ENCODE measurements at regions not wholly inside any gene's neighbourhood (a gene's known extent, or its start where the extent isn't known, plus 50 kb on each side); places are given as distances from the start of the nearest gene placed in this dataset.

DNA sequence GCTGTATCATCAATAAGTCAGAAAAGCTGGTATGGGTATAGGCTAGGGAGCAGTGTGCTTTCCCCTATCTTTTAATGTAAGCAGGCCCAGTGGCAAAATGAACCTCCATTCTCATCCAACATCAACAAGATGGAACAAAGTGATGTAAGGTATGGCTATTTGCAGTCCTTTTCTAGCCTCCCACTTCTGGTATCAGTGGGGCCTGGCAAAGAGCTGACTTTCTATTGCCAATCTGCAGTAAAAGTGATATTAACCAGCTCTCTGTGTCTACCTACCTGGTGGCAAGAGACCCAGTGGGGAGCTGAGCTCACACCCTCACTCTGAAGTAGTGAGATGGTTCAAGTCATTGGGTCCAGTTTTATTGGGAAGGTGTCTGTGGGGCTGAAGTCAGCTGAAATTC lies 1492.6 kb downstream of the CDH11 start:
- H3K4me3 ChIP-seq (ENCODE audit: low read depth, low read length), result no peak overlapping the region
- no peak for TF ChIP-seq CTCF (IDR thresholded peaks at IDR 0.05; ENCODE audit: insufficient read depth, low read depth, low read length)
- DNase-seq (ENCODE audit: low read depth), result no peak

DNA sequence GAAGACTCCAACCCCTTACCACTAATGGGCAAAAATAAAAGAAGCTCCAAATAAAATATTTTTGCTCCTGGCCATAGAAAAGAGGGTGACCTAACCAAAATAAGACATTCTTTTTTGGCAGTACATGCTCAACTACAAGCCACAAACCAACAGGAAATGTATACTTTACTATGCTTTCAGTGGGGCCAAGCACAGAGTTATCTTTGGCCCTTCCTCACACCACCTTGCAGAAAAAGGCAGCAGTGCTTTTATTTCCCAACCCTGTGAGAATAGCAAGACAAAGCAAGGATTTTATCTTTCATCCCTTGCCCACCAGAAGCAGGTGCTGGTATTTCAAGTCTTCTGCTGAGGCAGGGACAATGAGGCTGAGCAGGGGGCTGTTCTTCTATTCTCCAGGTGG lies 1493.1 kb downstream of the CDH11 start:
- no peak for DNase-seq (ENCODE audit: low read depth)
- no peak for TF ChIP-seq CTCF (IDR thresholded peaks at IDR 0.05; ENCODE audit: insufficient read depth, low read depth, low read length)
- H3K4me3 ChIP-seq (ENCODE audit: low read depth, low read length), result no peak overlapping the region

DNA sequence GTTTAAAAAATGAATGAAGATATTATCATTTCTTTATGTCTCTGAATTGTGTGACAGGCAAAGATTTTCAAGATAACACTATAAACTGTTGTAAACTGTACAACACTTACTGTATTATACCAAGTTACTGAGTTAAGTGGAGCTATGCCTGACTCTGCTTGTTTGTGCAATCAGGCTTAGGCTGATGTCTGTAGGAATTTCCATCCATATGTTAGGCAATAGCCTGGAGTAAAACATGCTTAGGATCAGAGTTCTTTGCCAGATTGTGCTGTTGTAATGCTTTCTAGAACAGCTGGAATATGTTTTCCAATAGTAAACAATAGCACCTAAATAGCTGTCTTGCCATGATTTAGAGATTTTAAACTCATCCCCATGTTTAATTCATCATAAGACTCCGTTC lies 1496.7 kb downstream of the CDH11 start:
- TF ChIP-seq CTCF (IDR thresholded peaks at IDR 0.05; ENCODE audit: insufficient read depth, low read depth, low read length), result no peak
- no peak for DNase-seq (ENCODE audit: low read depth)
- H3K4me3 ChIP-seq (ENCODE audit: low read depth, low read length), result no peak overlapping the region

- DNase-seq (ENCODE audit: low read depth), result no peak
- TF ChIP-seq CTCF (IDR thresholded peaks at IDR 0.05; ENCODE audit: insufficient read depth, low read depth, low read length), result no peak
- no peak overlapping the region for H3K4me3 ChIP-seq (ENCODE audit: low read depth, low read length)
These were observed 1498.3 kb downstream of the CDH11 start for GRCh38 chr16:63623551-63624039.

GRCh38 chr16:63618896-63619485 lies 1502.9 kb downstream of the CDH11 start:
- no peak overlapping the region for H3K4me3 ChIP-seq (ENCODE audit: low read depth, low read length)
- DNase-seq (ENCODE audit: low read depth), result no peak

GRCh38 chr16:63617990-63618763 lies 1503.7 kb downstream of the CDH11 start:
- DNase-seq (ENCODE audit: low read depth), result no peak
- no peak for TF ChIP-seq CTCF (IDR thresholded peaks at IDR 0.05; ENCODE audit: insufficient read depth, low read depth, low read length)
- H3K4me3 ChIP-seq (ENCODE audit: low read depth, low read length), result no peak overlapping the region

More at GRCh38 chr16:63618896-63619485, 1502.9 kb downstream of the CDH11 start:
- no peak for TF ChIP-seq CTCF (IDR thresholded peaks at IDR 0.05; ENCODE audit: insufficient read depth, low read depth, low read length)

All from fibroblast of villous mesenchyme (primary cell).